Ishikawa (cell line): ENCODE measurements at regions not wholly inside any gene's neighbourhood (a gene's known extent, or its start where the extent isn't known, plus 50 kb on each side); places are given as distances from the start of the nearest gene placed in this dataset.

Source experiments
- CEBPB ChIP-seq: IDR thresholded peaks from 2 replicates; pipeline ENCODE4 v1.6.1; 2012
- CREB1 ChIP-seq: IDR thresholded peaks from 2 replicates; pipeline ENCODE4 v1.6.1; 2012; ENCODE audit warnings: low read depth
- EP300 ChIP-seq: IDR thresholded peaks from 2 replicates; pipeline ENCODE4 v1.6.1; 2012; ENCODE audit warnings: borderline replicate concordance
- RAD21 ChIP-seq: IDR thresholded peaks from 2 replicates; pipeline ENCODE4 v1.6.1; 2012; ENCODE audit warnings: low read depth
- USF1 ChIP-seq: IDR thresholded peaks from 2 replicates; pipeline ENCODE4 v1.6.1; 2012
- ZBTB7A ChIP-seq: IDR thresholded peaks from 2 replicates; pipeline ENCODE4 v1.6.1; 2012; ENCODE audit warnings: low read depth
- TF ChIP-seq, protein P1 (sequence below): IDR thresholded peaks from 2 replicates; pipeline ENCODE4 v1.6.1; 2012

DNA sequence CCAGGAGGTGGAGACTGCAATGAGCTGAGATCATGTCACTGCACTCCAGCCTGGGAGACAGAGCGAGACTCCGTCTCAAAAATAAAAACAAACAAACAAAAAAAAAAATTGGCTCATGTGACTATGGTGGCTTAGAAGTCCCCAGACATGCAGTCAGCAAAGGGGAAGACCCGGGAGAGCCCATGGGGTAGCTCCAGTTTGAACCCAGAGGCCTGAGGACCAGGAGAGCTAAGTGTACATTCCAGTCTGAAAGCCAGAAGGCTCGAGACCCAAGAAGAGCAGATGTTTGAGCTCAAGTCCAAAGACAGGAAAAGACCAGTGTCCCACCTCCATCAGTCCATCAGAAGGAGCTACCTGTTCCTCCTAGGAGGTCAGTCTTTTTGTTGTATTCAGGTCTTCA lies 175.2 kb downstream of the TSHZ3 start:
- no peak for TF ChIP-seq EP300
- TF ChIP-seq CEBPB = no peak
- TF ChIP-seq, protein P1, sequence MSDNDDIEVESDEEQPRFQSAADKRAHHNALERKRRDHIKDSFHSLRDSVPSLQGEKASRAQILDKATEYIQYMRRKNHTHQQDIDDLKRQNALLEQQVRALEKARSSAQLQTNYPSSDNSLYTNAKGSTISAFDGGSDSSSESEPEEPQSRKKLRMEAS = no peak
- no peak for TF ChIP-seq USF1
- TF ChIP-seq ZBTB7A = no peak
- TF ChIP-seq CREB1 = no peak
- TF ChIP-seq RAD21 = no peak
